B cell (primary cell): ENCODE measurements at regions not wholly inside any gene's neighbourhood (a gene's known extent, or its start where the extent isn't known, plus 50 kb on each side); places are given as distances from the start of the nearest gene placed in this dataset.

Source experiments
- ATAC-seq: fragments of 200-7000 bp; cut with Tn5 transposase; one replicate; pipeline ENCODE4 v1.10.0; 2021; ENCODE audit warnings: low read depth, mild to moderate bottlenecking, moderate number of reproducible peaks, moderate library complexity
- CTCF ChIA-PET: fragments of 350-600 bp; sonication (Branson Sonifier 250); formaldehyde crosslinking; loops from one replicate; lab custom pipeline; 2021; ENCODE audit warnings: antibody characterized with exemption, inconsistent platforms; lab: Charles Lee
- POLR2A ChIA-PET: fragments of 350-600 bp; sonication (Branson Sonifier 250); formaldehyde crosslinking; loops from one replicate; lab custom pipeline; 2021; ENCODE audit warnings: antibody characterized with exemption; lab: Charles Lee
- DNase-seq: peaks from one replicate; pipeline ENCODE4 v3.0.0; 2013
- H2AFZ ChIP-seq: 2 replicates; pipeline ENCODE4 v1.6.1; 2012; ENCODE audit warnings: mild to moderate bottlenecking, low read depth, low read length; ENCODE audit not compliant: insufficient read depth, poor library complexity, severe bottlenecking
- H3K27ac ChIP-seq, 2 donors: 1 replicate in 1 of 2; 2 replicates in 1 of 2; pipeline ENCODE4 v1.5.1; 2012 to 2013; ENCODE audit warnings: low read length in 2 of 2, mild to moderate bottlenecking in 2 of 2, moderate library complexity in 1 of 2
- H3K27me3 ChIP-seq, 4 experiments: fragments of 200-600 bp in 1 of 4; sonication (generic) in 1 of 4; replicated peaks in 1 of 4; 1 replicate in 2 of 4; 2 replicates in 2 of 4; pipeline versions ENCODE4 v1.6.1 to v1.7.0; 2013 to 2016; ENCODE audit warnings: low read length in 3 of 4, mild to moderate bottlenecking in 2 of 4, mixed read lengths in 1 of 4, moderate library complexity in 1 of 4; ENCODE audit not compliant: insufficient read depth in 4 of 4, control insufficient read depth in 3 of 4; ENCODE audit errors: control extremely low read depth in 1 of 4
- H3K36me3 ChIP-seq, 2 experiments: replicated peaks in 1 of 2; 1 replicate in 1 of 2; 2 replicates in 1 of 2; pipeline versions ENCODE4 v1.6.1 to v1.7.1; 2013; ENCODE audit warnings: low read length in 1 of 2; ENCODE audit not compliant: insufficient read depth in 2 of 2, control insufficient read depth in 1 of 2; ENCODE audit errors: control extremely low read depth in 1 of 2, extremely low read depth in 1 of 2
- H3K4me1 ChIP-seq, 2 donors: fragments of 200-600 bp in 1 of 2; sonication (generic) in 1 of 2; 1 replicate in 1 of 2; 2 replicates in 1 of 2; pipeline versions ENCODE4 v1.5.1 to v1.6.1; 2013 to 2017; ENCODE audit warnings: low read length in 2 of 2; ENCODE audit not compliant: control insufficient read depth in 2 of 2, insufficient read depth in 2 of 2
- H3K4me2 ChIP-seq: replicated peaks from 2 replicates; pipeline ENCODE3; 2012; ENCODE audit warnings: mild to moderate bottlenecking, low read depth, low read length; ENCODE audit not compliant: poor library complexity, severe bottlenecking
- H3K4me3 ChIP-seq, 5 experiments: fragments of 200-600 bp in 1 of 5; sonication (generic) in 1 of 5; 1 replicate in 3 of 5; 2 replicates in 2 of 5; pipeline versions ENCODE4 v1.5.1 to v1.7.0; 2011 to 2016; ENCODE audit warnings: low read length in 4 of 5, mild to moderate bottlenecking in 4 of 5, low read depth in 2 of 5, control low read depth in 1 of 5, moderate library complexity in 1 of 5; ENCODE audit not compliant: insufficient read depth in 1 of 5; ENCODE audit errors: control extremely low read depth in 1 of 5, extremely low read depth in 1 of 5
- H3K79me2 ChIP-seq: fragments of 200-600 bp; sonication (generic); one replicate; pipeline ENCODE4 v1.6.0; 2016; ENCODE audit warnings: low read length; ENCODE audit not compliant: control insufficient read depth, insufficient read depth
- H3K9ac ChIP-seq: fragments of 200-600 bp; sonication (generic); 2 replicates; pipeline ENCODE4 v1.6.1; 2017; ENCODE audit warnings: mild to moderate bottlenecking, low read length, moderate library complexity
- H3K9me3 ChIP-seq, 3 donors: one replicate each; pipeline versions ENCODE4 v1.6.1 to v1.7.1; 2013; ENCODE audit warnings: low read length in 2 of 3; ENCODE audit not compliant: control insufficient read depth in 2 of 3, insufficient read depth in 1 of 3; ENCODE audit errors: control extremely low read depth in 1 of 3
- H4K20me1 ChIP-seq: 2 replicates; pipeline ENCODE4 v1.6.0; 2012; ENCODE audit warnings: mild to moderate bottlenecking, low read length; ENCODE audit not compliant: insufficient read depth, control insufficient read depth, poor library complexity, severe bottlenecking
- H3K27ac Mint-ChIP-seq: one replicate; pipeline ENCODE4 v1.8.0; 2021; ENCODE audit warnings: mixed read lengths
- H3K27me3 Mint-ChIP-seq: one replicate; pipeline ENCODE4 v1.8.0; 2021; ENCODE audit warnings: mixed read lengths
- H3K4me1 Mint-ChIP-seq: one replicate; pipeline ENCODE4 v1.8.0; 2021; ENCODE audit warnings: mixed read lengths
- H3K4me3 Mint-ChIP-seq: one replicate; pipeline ENCODE4 v1.8.0; 2021; ENCODE audit warnings: mixed read lengths
- H3K9me3 Mint-ChIP-seq: one replicate; pipeline ENCODE4 v1.8.0; 2022; ENCODE audit warnings: mixed read lengths; ENCODE audit not compliant: insufficient read depth
- CTCF ChIP-seq: fragments of 200-600 bp; IDR thresholded peaks from one replicate; pipeline ENCODE4 v1.8.0; 2022; ENCODE audit warnings: antibody characterized with exemption, mild to moderate bottlenecking
- EZH2 ChIP-seq: IDR thresholded peaks from 2 replicates; pipeline ENCODE4 v1.6.1; 2012; ENCODE audit warnings: borderline replicate concordance, low read depth, mild to moderate bottlenecking, moderate library complexity, low read length; ENCODE audit not compliant: insufficient read depth, poor library complexity, severe bottlenecking
- WGBS: methylation state at CpG from one replicate; pipeline ENCODE4 v1.1.5; 2013; ENCODE audit warnings: missing lambda C conversion rate; ENCODE audit not compliant: insufficient coverage; 5-methylcytosine and 5-hydroxymethylcytosine counted together
- intact Hi-C: fragments of 100-400 bp; cut with micrococcal nuclease; formaldehyde crosslinking; loops from one replicate; pipeline ENCODE4 v1.10.0; 2022

- no peaks in the 10 kb centered on the region for H3K4me1 Mint-ChIP-seq
- Histone ChIP-seq H3K27ac (no peak overlapping the region), H4K20me1 (no peaks in the 10 kb centered on the region), H3K4me3 (no peak overlapping the region), H3K9me3 (peaks cover 0 to 9% (median 0%) of the 10 kb centered on the region in 3 donors), H3K4me1 (no peaks in the 10 kb centered on the region), H3K79me2 (no peaks in the 10 kb centered on the region), H3K4me2 (no peak overlapping the region), H3K36me3 (no peaks in the 10 kb centered on the region), H3K27me3 (no peaks in the 10 kb centered on the region), H2AFZ (no peak overlapping the region), H3K9ac (no peak overlapping the region)
- 76% methylated on average over 31 of the region's 32 CpGs for WGBS
- CTCF ChIA-PET: no interaction called here
- POLR2A ChIA-PET: no interaction called here
- DNase-seq (no peak), ATAC-seq (no peak)
- intact Hi-C loops: no loop called here
- H3K4me3 Mint-ChIP-seq: no peak overlapping the region
- H3K27me3 Mint-ChIP-seq: peaks cover 12% of the 10 kb centered on the region
- H3K9me3 Mint-ChIP-seq: no peaks in the 10 kb centered on the region
- no peak overlapping the region for H3K27ac Mint-ChIP-seq
- no peak for TF ChIP-seq EZH2
- TF ChIP-seq CTCF: no peak
Measured at GRCh38 chr21:38913120-38913892, 107.6 kb downstream of the ETS2 start.

DNA sequence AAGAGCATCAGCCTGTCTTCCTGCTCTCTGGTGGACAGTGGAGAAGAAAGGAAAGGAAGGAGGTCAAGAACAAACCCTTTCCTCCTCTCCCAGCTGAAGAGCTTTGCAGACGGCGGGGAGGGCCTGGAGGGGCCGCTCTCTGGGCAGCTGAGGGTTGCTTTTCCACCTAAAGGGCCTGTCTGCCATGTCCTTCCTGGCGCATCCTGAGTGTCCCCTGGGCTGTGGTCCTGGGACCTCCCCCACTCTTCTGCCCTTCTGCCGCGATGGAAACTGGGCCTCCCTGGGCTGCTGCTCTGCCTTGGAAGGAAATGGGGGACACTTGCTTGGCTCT is 107.0 kb downstream of the ETS2 start:
- Mint-ChIP-seq H3K27ac (no peak overlapping the region), H3K4me1 (no peaks in the 10 kb centered on the region), H3K4me3 (no peak overlapping the region), H3K9me3 (no peaks in the 10 kb centered on the region), H3K27me3 (peaks cover 13% of the 10 kb centered on the region)
- Histone ChIP-seq H3K4me2 (no peak overlapping the region), H2AFZ (no peak overlapping the region), H3K27me3 (no peaks in the 10 kb centered on the region), H3K4me1 (no peaks in the 10 kb centered on the region), H3K27ac (no peak overlapping the region), H3K9ac (no peak overlapping the region), H4K20me1 (no peaks in the 10 kb centered on the region), H3K36me3 (no peaks in the 10 kb centered on the region), H3K79me2 (no peaks in the 10 kb centered on the region), H3K9me3 (peaks cover 0 to 9% (median 0%) of the 10 kb centered on the region in 3 donors), H3K4me3 (no peak overlapping the region)
- DNase-seq (no peak), ATAC-seq (no peak)
- TF ChIP-seq CTCF (no peak), EZH2 (no peak)
- intact Hi-C loops: no loop called here
- ChIA-PET POLR2A (no interaction called here), CTCF (no interaction called here)
- WGBS: 86% methylated on average over 5 of the region's 6 CpGs
